ENCODE measurements at regions not wholly inside any gene's neighbourhood (a gene's known extent, or its start where the extent isn't known, plus 50 kb on each side); places are given as distances from the start of the nearest gene placed in this dataset.

DNA sequence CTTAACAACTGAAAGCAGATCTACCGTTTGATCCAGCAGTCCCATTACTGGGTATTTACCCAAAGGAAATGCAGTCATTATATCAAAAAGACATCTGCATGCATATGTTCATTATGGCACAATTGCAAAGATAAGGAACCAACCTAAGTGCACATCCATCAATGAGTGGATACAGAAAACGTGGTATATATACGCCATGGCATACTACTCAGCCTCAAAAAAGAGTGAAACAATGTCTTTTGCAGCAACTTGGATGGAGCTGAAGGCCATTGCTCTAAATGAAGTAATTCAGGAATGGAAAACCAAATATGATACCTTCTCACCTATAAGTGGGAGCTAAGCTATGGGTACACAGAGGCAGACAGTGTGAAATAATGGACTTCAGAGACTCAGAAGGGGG lies 169.3 kb downstream of the ZBTB18 start:
- Histone ChIP-seq H3K9ac (ENCODE audit: low read depth, low read length) (no peak overlapping the region), H3K27me3 (ENCODE audit: control insufficient read depth, insufficient read depth, low read length) (no peaks in the 10 kb centered on the region), H3K36me3 (ENCODE audit: control insufficient read depth, insufficient read depth, low read length) (no peaks in the 10 kb centered on the region), H3K9me3 (ENCODE audit: control insufficient read depth, insufficient read depth, low read length) (no peaks in the 10 kb centered on the region), H3K4me1 (ENCODE audit: control insufficient read depth, insufficient read depth, low read length) (no peaks in the 10 kb centered on the region), H3K27ac (ENCODE audit: low read depth, low read length) (no peak overlapping the region), H3K4me3 (ENCODE audit: low read depth, low read length) (no peak overlapping the region)

GRCh38 chr1:244221991-244222390 lies 170.9 kb downstream of the ZBTB18 start:
- H3K27me3 ChIP-seq (ENCODE audit: control insufficient read depth, insufficient read depth, low read length): no peaks in the 10 kb centered on the region
- no peaks in the 10 kb centered on the region for H3K36me3 ChIP-seq (ENCODE audit: control insufficient read depth, insufficient read depth, low read length)
- no peak overlapping the region for H3K9ac ChIP-seq (ENCODE audit: low read depth, low read length)
- no peaks in the 10 kb centered on the region for H3K9me3 ChIP-seq (ENCODE audit: control insufficient read depth, insufficient read depth, low read length)
- no peak overlapping the region for H3K4me3 ChIP-seq (ENCODE audit: low read depth, low read length)
- no peaks in the 10 kb centered on the region for H3K4me1 ChIP-seq (ENCODE audit: control insufficient read depth, insufficient read depth, low read length)
- no peak overlapping the region for H3K27ac ChIP-seq (ENCODE audit: low read depth, low read length)

- no peaks in the 10 kb centered on the region for H3K36me3 ChIP-seq (ENCODE audit: control insufficient read depth, insufficient read depth, low read length)
- no peaks in the 10 kb centered on the region for H3K27me3 ChIP-seq (ENCODE audit: control insufficient read depth, insufficient read depth, low read length)
- no peak overlapping the region for H3K27ac ChIP-seq (ENCODE audit: low read depth, low read length)
- H3K4me1 ChIP-seq (ENCODE audit: control insufficient read depth, insufficient read depth, low read length): no peaks in the 10 kb centered on the region
- no peaks in the 10 kb centered on the region for H3K9me3 ChIP-seq (ENCODE audit: control insufficient read depth, insufficient read depth, low read length)
- H3K9ac ChIP-seq (ENCODE audit: low read depth, low read length): no peak overlapping the region
- H3K4me3 ChIP-seq (ENCODE audit: low read depth, low read length): no peak overlapping the region
Measured at GRCh38 chr1:244224487-244225430, 173.7 kb downstream of the ZBTB18 start.

- H3K4me1 ChIP-seq (ENCODE audit: control insufficient read depth, insufficient read depth, low read length): peaks cover 4% of the 10 kb centered on the region; the same call in 1 of the 2 replicates
- H3K9me3 ChIP-seq (ENCODE audit: control insufficient read depth, insufficient read depth, low read length): no peaks in the 10 kb centered on the region
- H3K27me3 ChIP-seq (ENCODE audit: control insufficient read depth, insufficient read depth, low read length): no peaks in the 10 kb centered on the region
- no peak overlapping the region for H3K27ac ChIP-seq (ENCODE audit: low read depth, low read length)
- no peak overlapping the region for H3K9ac ChIP-seq (ENCODE audit: low read depth, low read length)
- H3K36me3 ChIP-seq (ENCODE audit: control insufficient read depth, insufficient read depth, low read length): no peaks in the 10 kb centered on the region
- H3K4me3 ChIP-seq (ENCODE audit: low read depth, low read length): no peak overlapping the region
Measured at GRCh38 chr1:244226435-244226834, 175.4 kb downstream of the ZBTB18 start.

DNA sequence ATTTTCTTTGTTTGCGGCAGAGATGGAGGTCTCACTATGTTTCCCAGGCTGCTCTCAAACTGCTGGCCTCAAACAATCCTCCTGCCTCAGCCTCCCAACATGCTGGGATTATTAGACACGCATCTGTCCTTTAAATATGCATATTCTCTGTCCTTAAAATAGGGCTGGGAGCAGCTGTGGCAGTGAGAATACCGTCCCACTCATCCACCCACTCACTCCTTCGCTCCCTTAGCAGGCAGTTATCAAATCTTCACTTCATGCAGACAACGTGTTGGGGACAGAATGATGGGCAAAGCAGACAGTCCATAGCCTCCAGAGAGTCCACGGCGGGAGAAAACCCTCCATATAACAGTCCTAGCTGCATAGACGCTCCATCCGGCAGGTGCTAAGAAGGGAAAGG lies 179.4 kb downstream of the ZBTB18 start:
- Histone ChIP-seq H3K9me3 (ENCODE audit: control insufficient read depth, insufficient read depth, low read length) (no peaks in the 10 kb centered on the region), H3K36me3 (ENCODE audit: control insufficient read depth, insufficient read depth, low read length) (no peaks in the 10 kb centered on the region), H3K27ac (ENCODE audit: low read depth, low read length) (no peak overlapping the region), H3K9ac (ENCODE audit: low read depth, low read length) (no peak overlapping the region), H3K4me1 (ENCODE audit: control insufficient read depth, insufficient read depth, low read length) (peaks cover 10% of the 10 kb centered on the region; the same call in 1 of the 2 replicates), H3K4me3 (ENCODE audit: low read depth, low read length) (no peak overlapping the region), H3K27me3 (ENCODE audit: control insufficient read depth, insufficient read depth, low read length) (peaks cover 6% of the 10 kb centered on the region; the same call in 1 of the 2 replicates)

DNA sequence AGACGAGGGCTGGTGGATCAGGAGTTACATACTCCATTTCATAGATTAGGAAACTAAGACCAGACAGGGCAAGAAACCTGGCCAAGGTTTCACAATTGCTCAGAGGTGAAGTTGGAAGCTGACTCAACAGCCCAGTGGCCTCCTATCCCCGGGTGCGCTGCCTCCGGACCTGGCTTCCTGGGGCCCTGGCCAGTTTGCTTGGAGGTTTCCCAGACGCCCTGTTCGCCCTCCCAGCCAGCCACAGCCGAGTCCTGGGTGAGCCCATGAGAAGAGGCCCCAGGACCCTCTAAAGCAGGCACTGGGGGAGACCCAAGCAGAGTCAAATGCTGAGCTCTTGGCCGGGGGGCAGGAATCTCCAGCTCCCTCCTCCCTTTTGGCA lies 180.1 kb downstream of the ZBTB18 start:
- Histone ChIP-seq H3K4me3 (ENCODE audit: low read depth, low read length) (no peak overlapping the region), H3K9ac (ENCODE audit: low read depth, low read length) (no peak overlapping the region), H3K36me3 (ENCODE audit: control insufficient read depth, insufficient read depth, low read length) (no peaks in the 10 kb centered on the region), H3K9me3 (ENCODE audit: control insufficient read depth, insufficient read depth, low read length) (no peaks in the 10 kb centered on the region), H3K27me3 (ENCODE audit: control insufficient read depth, insufficient read depth, low read length) (peaks cover 6% of the 10 kb centered on the region; the same call in 1 of the 2 replicates), H3K4me1 (ENCODE audit: control insufficient read depth, insufficient read depth, low read length) (peaks cover 10% of the 10 kb centered on the region; the same call in 1 of the 2 replicates), H3K27ac (ENCODE audit: low read depth, low read length) (no peak overlapping the region)

GRCh38 chr1:244231572-244232315 lies 180.7 kb downstream of the ZBTB18 start:
- Histone ChIP-seq H3K36me3 (ENCODE audit: control insufficient read depth, insufficient read depth, low read length) (no peaks in the 10 kb centered on the region), H3K27me3 (ENCODE audit: control insufficient read depth, insufficient read depth, low read length) (peaks cover 6% of the 10 kb centered on the region; the same call in 1 of the 2 replicates), H3K27ac (ENCODE audit: low read depth, low read length) (no peak overlapping the region), H3K9me3 (ENCODE audit: control insufficient read depth, insufficient read depth, low read length) (no peaks in the 10 kb centered on the region), H3K4me1 (ENCODE audit: control insufficient read depth, insufficient read depth, low read length) (peaks cover 10% of the 10 kb centered on the region; the same call in 1 of the 2 replicates), H3K4me3 (ENCODE audit: low read depth, low read length) (no peak overlapping the region), H3K9ac (ENCODE audit: low read depth, low read length) (no peak overlapping the region)

GRCh38 chr1:244234009-244234643 lies 183.0 kb downstream of the ZBTB18 start:
- peaks cover 6% of the 10 kb centered on the region; the same call in 1 of the 2 replicates for H3K27me3 ChIP-seq (ENCODE audit: control insufficient read depth, insufficient read depth, low read length)
- no peak overlapping the region for H3K27ac ChIP-seq (ENCODE audit: low read depth, low read length)
- peaks cover 10% of the 10 kb centered on the region; the same call in 1 of the 2 replicates for H3K4me1 ChIP-seq (ENCODE audit: control insufficient read depth, insufficient read depth, low read length)
- no peaks in the 10 kb centered on the region for H3K36me3 ChIP-seq (ENCODE audit: control insufficient read depth, insufficient read depth, low read length)
- no peak overlapping the region for H3K4me3 ChIP-seq (ENCODE audit: low read depth, low read length)
- H3K9me3 ChIP-seq (ENCODE audit: control insufficient read depth, insufficient read depth, low read length): no peaks in the 10 kb centered on the region
- no peak overlapping the region for H3K9ac ChIP-seq (ENCODE audit: low read depth, low read length)

DNA sequence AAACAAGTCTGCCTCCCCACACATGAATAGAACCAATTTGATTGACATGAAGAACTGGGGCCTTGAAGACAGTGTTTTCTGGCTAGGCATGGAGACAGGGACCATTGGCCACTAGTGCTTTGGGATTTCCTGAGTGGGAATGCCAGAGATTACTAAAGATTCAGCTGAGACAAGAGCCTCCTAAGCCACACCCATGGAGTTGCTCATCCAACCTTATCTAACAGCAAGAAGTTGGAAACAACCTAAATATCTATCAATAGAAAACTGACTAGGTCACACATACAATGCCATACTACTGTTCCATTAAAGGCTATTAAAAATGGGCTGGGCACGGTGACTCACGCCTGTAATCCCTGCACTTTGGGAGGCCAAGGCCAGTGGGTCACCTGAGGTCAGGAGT lies 184.1 kb downstream of the ZBTB18 start:
- Histone ChIP-seq H3K9me3 (ENCODE audit: control insufficient read depth, insufficient read depth, low read length) (no peaks in the 10 kb centered on the region), H3K36me3 (ENCODE audit: control insufficient read depth, insufficient read depth, low read length) (no peaks in the 10 kb centered on the region), H3K4me1 (ENCODE audit: control insufficient read depth, insufficient read depth, low read length) (peaks cover 10% of the 10 kb centered on the region; the same call in 1 of the 2 replicates), H3K4me3 (ENCODE audit: low read depth, low read length) (no peak overlapping the region), H3K9ac (ENCODE audit: low read depth, low read length) (no peak overlapping the region), H3K27me3 (ENCODE audit: control insufficient read depth, insufficient read depth, low read length) (peaks cover 6% of the 10 kb centered on the region; the same call in 1 of the 2 replicates), H3K27ac (ENCODE audit: low read depth, low read length) (no peak overlapping the region)

DNA sequence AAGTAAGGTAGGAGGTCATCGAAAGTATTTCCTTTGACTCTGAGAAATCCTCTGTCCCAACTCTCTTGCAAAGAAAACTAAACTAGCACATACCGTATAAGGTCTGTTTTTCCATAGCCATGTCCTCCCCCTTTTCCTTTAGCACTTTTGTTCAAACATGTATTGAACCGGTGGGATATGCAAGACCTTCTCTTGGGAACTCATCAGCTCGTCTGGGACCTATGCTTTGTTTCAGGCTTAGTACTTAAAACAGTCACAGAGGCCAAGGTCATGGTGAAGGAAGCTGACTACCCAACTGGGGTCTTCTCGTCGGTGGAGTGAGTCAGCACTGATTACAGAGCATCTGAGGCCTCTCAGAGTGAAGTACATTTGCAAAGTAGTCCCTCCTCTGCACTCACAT lies 185.0 kb downstream of the ZBTB18 start:
- H3K27me3 ChIP-seq (ENCODE audit: control insufficient read depth, insufficient read depth, low read length): peaks cover 6% of the 10 kb centered on the region; the same call in 1 of the 2 replicates
- H3K4me3 ChIP-seq (ENCODE audit: low read depth, low read length): no peak overlapping the region
- H3K9me3 ChIP-seq (ENCODE audit: control insufficient read depth, insufficient read depth, low read length): no peaks in the 10 kb centered on the region
- peaks cover 9% of the 10 kb centered on the region; the same call in 1 of the 2 replicates for H3K4me1 ChIP-seq (ENCODE audit: control insufficient read depth, insufficient read depth, low read length)
- no peaks in the 10 kb centered on the region for H3K36me3 ChIP-seq (ENCODE audit: control insufficient read depth, insufficient read depth, low read length)
- no peak overlapping the region for H3K27ac ChIP-seq (ENCODE audit: low read depth, low read length)
- H3K9ac ChIP-seq (ENCODE audit: low read depth, low read length): no peak overlapping the region
